Upper lobe of left lung (tissue), 6 donors: ENCODE measurements at regions not wholly inside any gene's neighbourhood (a gene's known extent, or its start where the extent isn't known, plus 50 kb on each side); places are given as distances from the start of the nearest gene placed in this dataset.

ENCODE experiments used
- ATAC-seq, 2 donors: fragments of 200-7000 bp; cut with Tn5 transposase; one replicate each; pipeline ENCODE4 v1.9.1; 2022; ENCODE audit warnings: mild to moderate bottlenecking in 2 of 2, moderate library complexity in 2 of 2; ENCODE audit not compliant: low FRiP score in 2 of 2
- DNase-seq, 2 donors: peaks; one replicate each; pipeline ENCODE4 v3.0.0-alpha.2; 2019 to 2020
- H3K27ac ChIP-seq, 4 donors: fragments of 200-600 bp; sonication (generic); one replicate each; pipeline ENCODE4 v1.5.1; 2016 to 2019
- H3K27me3 ChIP-seq, 4 donors: fragments of 200-600 bp; sonication (generic); one replicate each; pipeline ENCODE4 v1.5.1; 2017 to 2019
- H3K36me3 ChIP-seq, 4 donors: fragments of 200-600 bp; sonication (generic); one replicate each; pipeline ENCODE4 v1.5.1; 2016 to 2019
- H3K4me1 ChIP-seq, 4 donors: fragments of 200-600 bp; sonication (generic); one replicate each; pipeline ENCODE4 v1.5.1; 2018 to 2019
- H3K4me3 ChIP-seq, 4 donors: fragments of 200-600 bp; sonication (generic); one replicate each; pipeline ENCODE4 v1.5.1; 2017 to 2019; ENCODE audit warnings: mild to moderate bottlenecking in 2 of 4, moderate library complexity in 1 of 4
- H3K9me3 ChIP-seq, 4 donors: fragments of 200-600 bp; sonication (generic); one replicate each; pipeline ENCODE4 v1.5.1; 2018 to 2019
- CTCF ChIP-seq, 6 experiments: fragments of 450-650 bp in 4 of 6; fragments of 200-600 bp in 2 of 6; sonication (generic) in 2 of 6; IDR thresholded peaks; one replicate each; pipeline ENCODE4 v1.5.1; 2016 to 2019; ENCODE audit warnings: antibody characterized with exemption in 6 of 6
- EP300 ChIP-seq, 4 donors: sonication (generic); formaldehyde crosslinking; IDR thresholded peaks; one replicate each; pipeline ENCODE4 v1.5.1; 2017; ENCODE audit warnings: antibody characterized with exemption in 4 of 4, control low read depth in 2 of 4
- POLR2A ChIP-seq, 4 donors: fragments of 450-650 bp; IDR thresholded peaks; one replicate each; pipeline ENCODE4 v1.5.1; 2016 to 2017; ENCODE audit warnings: antibody characterized with exemption in 4 of 4, mild to moderate bottlenecking in 2 of 4
- POLR2AphosphoS5 ChIP-seq, 2 donors: sonication (generic); formaldehyde crosslinking; IDR thresholded peaks; one replicate each; pipeline ENCODE4 v1.5.1; 2017; ENCODE audit warnings: antibody characterized with exemption in 2 of 2
- WGBS, 2 donors: methylation state at CpG; one replicate each; pipeline ENCODE4 v1.1.5; 2017 to 2018; 5-methylcytosine and 5-hydroxymethylcytosine counted together
- donor health status: DM: no; HTN: no; CAD: no; lungs with moderate emphysema.
- donor health status: DM: no; HTN: yes; CAD: no; lungs with severe emphysema.

- DNase-seq, result no peak
- no peak overlapping the region for H3K4me3 ChIP-seq
- WGBS, 2 donors, result 93 to 95% methylated on average over 3 of the region's 3 CpGs
- no peaks in the 10 kb centered on the region for H3K36me3 ChIP-seq
- no peaks in the 10 kb centered on the region for H3K27me3 ChIP-seq
- TF ChIP-seq EP300 (IDR thresholded peaks at IDR 0.05) (no peak), CTCF (IDR thresholded peaks at IDR 0.05) (no peak), POLR2AphosphoS5 (IDR thresholded peaks at IDR 0.05) (no peak), POLR2A (IDR thresholded peaks at IDR 0.05) (no peak)
- no peak overlapping the region for H3K27ac ChIP-seq
- ATAC-seq, result no peak
- H3K4me1 ChIP-seq, result no peaks in the 10 kb centered on the region
- H3K9me3 ChIP-seq, result peaks cover 0 to 16% (median 4%) of the 10 kb centered on the region in 4 donors
Observed at GRCh38 chr3:24781454-24781853, 286.8 kb upstream of the THRB start.

- Histone ChIP-seq H3K4me1 (no peaks in the 10 kb centered on the region), H3K27me3 (no peaks in the 10 kb centered on the region), H3K27ac (no peak overlapping the region), H3K4me3 (no peak overlapping the region), H3K9me3 (no peaks in the 10 kb centered on the region), H3K36me3 (no peaks in the 10 kb centered on the region)
- DNase-seq, result no peak
- TF ChIP-seq POLR2A (IDR thresholded peaks at IDR 0.05), result no peak
- no peak for TF ChIP-seq POLR2AphosphoS5 (IDR thresholded peaks at IDR 0.05)
- TF ChIP-seq EP300 (IDR thresholded peaks at IDR 0.05), result no peak
- no peak for TF ChIP-seq CTCF (IDR thresholded peaks at IDR 0.05)
- no peak for ATAC-seq
- WGBS, 2 donors, result 66 to 77% methylated on average over 5 of the region's 5 CpGs
Observed at GRCh38 chr3:24793896-24794295, 299.2 kb upstream of the THRB start.

- 84 to 91% methylated on average over 2 of the region's 2 CpGs for WGBS, 2 donors
- DNase-seq, result no peak
- H3K27ac ChIP-seq, result no peak overlapping the region
- H3K4me1 ChIP-seq, result no peaks in the 10 kb centered on the region
- H3K36me3 ChIP-seq, result no peaks in the 10 kb centered on the region
- H3K9me3 ChIP-seq, result no peaks in the 10 kb centered on the region
- no peak for ATAC-seq
- H3K4me3 ChIP-seq, result no peak overlapping the region
- H3K27me3 ChIP-seq, result no peaks in the 10 kb centered on the region
- TF ChIP-seq POLR2AphosphoS5 (IDR thresholded peaks at IDR 0.05) (no peak), POLR2A (IDR thresholded peaks at IDR 0.05) (no peak), CTCF (IDR thresholded peaks at IDR 0.05) (no peak), EP300 (IDR thresholded peaks at IDR 0.05) (no peak)
Observed at GRCh38 chr3:24802614-24803013, 308.0 kb upstream of the THRB start.

- no peak for TF ChIP-seq EP300 (IDR thresholded peaks at IDR 0.05)
- TF ChIP-seq POLR2AphosphoS5 (IDR thresholded peaks at IDR 0.05), result no peak
- no peak for TF ChIP-seq CTCF (IDR thresholded peaks at IDR 0.05)
- TF ChIP-seq POLR2A (IDR thresholded peaks at IDR 0.05), result no peak
- 81 to 100% methylated on average over 1 of the region's 1 CpG for WGBS, 2 donors
- ATAC-seq (no peak), DNase-seq (no peak)
- Histone ChIP-seq H3K27me3 (no peaks in the 10 kb centered on the region), H3K27ac (no peak overlapping the region), H3K4me1 (no peaks in the 10 kb centered on the region), H3K4me3 (no peak overlapping the region), H3K36me3 (no peaks in the 10 kb centered on the region), H3K9me3 (no peaks in the 10 kb centered on the region)
Observed at GRCh38 chr3:24804095-24804494, 309.4 kb upstream of the THRB start.

- H3K27ac ChIP-seq, result no peak overlapping the region
- no peak for TF ChIP-seq POLR2AphosphoS5 (IDR thresholded peaks at IDR 0.05)
- no peak for TF ChIP-seq POLR2A (IDR thresholded peaks at IDR 0.05)
- no peak for TF ChIP-seq CTCF (IDR thresholded peaks at IDR 0.05)
- TF ChIP-seq EP300 (IDR thresholded peaks at IDR 0.05), result no peak
- no peaks in the 10 kb centered on the region for H3K4me1 ChIP-seq
- WGBS, 2 donors, result 50 to 70% methylated on average over 5 of the region's 5 CpGs
- DNase-seq (peak in 1 of 2 donors; percentile 28), ATAC-seq (no peak)
- H3K9me3 ChIP-seq, result no peaks in the 10 kb centered on the region
- no peak overlapping the region for H3K4me3 ChIP-seq
- H3K27me3 ChIP-seq, result no peaks in the 10 kb centered on the region
- H3K36me3 ChIP-seq, result no peaks in the 10 kb centered on the region
Observed at GRCh38 chr3:24810881-24811280, 316.2 kb upstream of the THRB start.
